HG02943 (cell line): ENCODE measurements at regions not wholly inside any gene's neighbourhood (a gene's known extent, or its start where the extent isn't known, plus 50 kb on each side); places are given as distances from the start of the nearest gene placed in this dataset.
"Not testable (repeated sequence)": the region's sequence is repeated elsewhere in the genome, so short reads cannot be mapped to it uniquely, and the experiment has no call there.

Experiments
- ATAC-seq: cut with Tn5 transposase; IDR thresholded peaks from one replicate; pipeline ENCODE4 v1.9.1; 2021; ENCODE audit warnings: mild to moderate bottlenecking, low read depth, moderate library complexity; ENCODE audit not compliant: unreplicated experiment

DNA sequence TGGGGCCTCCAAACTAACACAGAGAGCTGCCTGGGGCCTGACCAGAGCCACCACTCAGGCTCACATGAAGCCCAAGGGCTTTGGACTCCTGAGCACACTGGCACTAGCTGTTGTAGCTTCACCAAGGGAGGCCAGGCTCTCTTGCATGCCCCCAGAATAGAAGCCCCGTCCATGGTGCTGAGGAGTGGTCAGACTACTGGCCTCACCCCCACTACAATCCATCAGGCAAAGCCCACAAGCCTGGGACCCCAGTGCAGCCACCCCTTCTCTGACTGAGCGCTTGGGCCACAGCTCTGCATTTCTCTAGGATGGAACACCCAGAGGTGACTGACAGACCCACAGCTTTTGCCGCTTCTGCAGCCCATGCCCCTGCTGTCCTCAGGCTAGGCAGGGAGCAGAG is 180.8 kb downstream of the PYDC2 start:
- ATAC-seq: no peak

- ATAC-seq: no peak
Observed at GRCh38 chr3:191644291-191644690, 183.3 kb downstream of the PYDC2 start.

GRCh38 chr3:191646242-191646641 is 185.3 kb downstream of the PYDC2 start:
- ATAC-seq: no peak

- ATAC-seq: no peak
Observed at GRCh38 chr3:191648787-191649186, 187.8 kb downstream of the PYDC2 start.

DNA sequence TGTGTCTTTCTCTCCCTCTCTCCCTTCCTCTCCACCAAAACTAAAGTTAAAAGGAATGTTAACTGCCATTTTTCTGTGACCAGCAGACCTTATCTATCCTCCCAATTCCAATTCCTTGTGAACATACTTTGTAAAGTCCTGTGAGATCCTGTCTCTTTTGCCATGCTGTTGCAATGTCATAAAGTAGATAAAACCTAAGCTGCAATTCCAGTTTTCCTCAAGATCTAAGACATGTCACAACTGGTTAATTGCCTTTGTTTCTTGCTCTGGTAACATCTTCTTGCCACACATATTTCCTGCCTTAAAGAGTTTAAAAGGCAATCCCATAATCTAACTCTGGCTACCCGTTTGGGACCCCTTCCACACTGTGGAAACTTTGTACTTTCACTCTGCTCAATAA is 188.7 kb downstream of the PYDC2 start:
- no peak for ATAC-seq

DNA sequence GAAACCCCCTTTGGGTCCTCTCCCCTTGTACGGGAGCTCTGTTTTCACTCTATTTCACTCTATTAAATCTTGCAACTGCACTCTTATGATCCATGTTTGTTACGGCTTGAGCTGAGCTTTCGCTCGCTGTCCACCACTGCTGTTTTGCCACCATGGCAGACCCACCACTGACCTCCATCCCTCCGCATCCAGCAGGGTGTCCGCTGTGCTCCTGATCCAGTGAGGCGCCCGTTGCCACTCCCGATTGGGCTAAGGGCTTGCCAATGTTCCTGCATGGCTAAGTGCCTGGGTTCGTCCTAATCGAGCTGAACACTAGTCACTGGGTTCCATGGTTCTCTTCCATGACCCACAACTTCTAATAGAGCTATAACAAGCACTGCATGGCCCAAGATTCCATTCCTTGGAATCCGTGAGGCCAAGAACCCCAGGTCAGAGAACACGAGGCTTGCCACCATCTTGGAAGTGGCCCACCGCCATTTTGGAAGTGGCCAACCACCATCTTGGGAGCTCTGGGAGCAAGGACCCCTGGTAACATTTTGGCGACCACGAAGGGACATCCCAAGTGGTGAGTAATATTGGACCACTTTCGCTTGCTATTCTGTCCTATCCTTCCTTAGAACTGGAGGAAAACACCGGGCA is 197.9 kb downstream of the PYDC2 start:
- not testable (repeated sequence) for ATAC-seq

DNA sequence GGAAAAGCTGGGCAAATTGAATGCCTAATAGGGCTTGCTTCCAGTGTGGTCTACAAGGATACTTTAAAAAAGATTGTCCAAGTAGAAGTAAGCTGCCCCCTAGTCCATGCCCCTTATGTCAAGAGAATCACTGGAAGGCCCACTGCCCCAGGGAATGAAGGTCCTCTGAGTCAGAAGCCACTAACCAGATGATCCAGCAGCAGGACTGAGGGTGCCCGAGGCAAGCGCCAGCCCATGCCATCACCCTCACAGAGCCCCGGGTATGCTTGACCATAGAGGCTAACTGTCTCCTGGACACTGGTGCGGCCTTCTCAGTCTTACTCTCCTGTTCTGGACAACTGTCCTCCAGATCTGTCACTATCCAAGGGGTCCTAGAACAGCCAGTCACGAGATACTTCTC is 201.2 kb downstream of the PYDC2 start:
- not testable (repeated sequence) for ATAC-seq

- ATAC-seq: no peak
Observed at GRCh38 chr3:191680989-191681597, 220.1 kb downstream of the PYDC2 start.

GRCh38 chr3:191682961-191683360 is 222.0 kb downstream of the PYDC2 start:
- ATAC-seq: no peak

GRCh38 chr3:191686626-191687025 is 225.7 kb downstream of the PYDC2 start:
- ATAC-seq: no peak

- no peak for ATAC-seq
Observed at GRCh38 chr3:191688756-191689433, 227.9 kb downstream of the PYDC2 start.

- not testable (repeated sequence) for ATAC-seq
Observed at GRCh38 chr3:191691184-191691583, 230.2 kb downstream of the PYDC2 start.

DNA sequence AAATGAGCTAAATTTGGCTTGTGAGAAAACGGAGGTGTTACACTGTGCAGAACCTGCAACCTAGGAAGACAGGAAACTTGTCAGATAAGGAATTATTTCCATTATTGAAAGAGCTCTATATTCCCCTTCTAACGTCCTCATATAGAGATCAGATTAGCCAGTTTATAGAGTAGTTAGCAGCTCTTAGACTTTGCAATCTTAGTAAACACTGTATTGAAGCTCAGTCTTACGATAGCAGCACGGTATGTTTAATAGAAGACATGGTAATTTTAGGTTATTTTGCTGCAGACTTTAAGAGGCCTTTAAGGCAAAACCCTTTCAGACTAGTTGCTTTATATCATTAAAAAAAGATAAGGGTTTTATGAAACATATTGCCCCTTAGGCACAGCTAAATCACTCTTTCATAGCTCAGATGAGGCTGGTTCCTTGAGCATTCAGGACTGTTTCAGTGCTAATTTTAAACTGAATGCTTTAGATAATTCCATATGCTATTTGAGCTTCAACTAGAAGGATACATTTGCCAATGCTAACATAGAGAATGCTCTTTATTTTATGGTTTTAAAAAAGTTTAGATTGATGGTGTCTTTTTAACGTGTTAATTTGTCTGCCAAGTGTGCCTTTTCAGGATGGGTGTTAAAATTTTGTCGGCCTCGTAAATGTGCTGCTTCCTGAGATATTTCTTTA is 234.3 kb downstream of the PYDC2 start:
- ATAC-seq: no peak

DNA sequence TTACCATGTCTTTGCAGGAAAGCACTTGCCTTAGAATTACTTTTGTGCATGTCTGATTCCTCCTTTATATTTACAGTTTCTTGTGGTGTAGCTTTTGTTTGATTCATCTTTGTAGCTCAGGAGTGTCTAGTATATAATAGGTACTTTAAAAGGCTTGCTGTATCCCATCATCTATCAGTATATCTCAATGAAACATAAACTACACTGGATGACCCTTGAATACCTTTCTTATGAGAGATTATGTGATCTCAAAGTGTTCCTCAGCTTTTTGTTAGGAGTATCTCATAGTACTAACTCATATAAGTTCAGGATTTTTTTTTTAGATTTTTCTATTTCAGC is 234.8 kb downstream of the PYDC2 start:
- no peak for ATAC-seq

GRCh38 chr3:191696348-191696747 is 235.4 kb downstream of the PYDC2 start:
- no peak for ATAC-seq

DNA sequence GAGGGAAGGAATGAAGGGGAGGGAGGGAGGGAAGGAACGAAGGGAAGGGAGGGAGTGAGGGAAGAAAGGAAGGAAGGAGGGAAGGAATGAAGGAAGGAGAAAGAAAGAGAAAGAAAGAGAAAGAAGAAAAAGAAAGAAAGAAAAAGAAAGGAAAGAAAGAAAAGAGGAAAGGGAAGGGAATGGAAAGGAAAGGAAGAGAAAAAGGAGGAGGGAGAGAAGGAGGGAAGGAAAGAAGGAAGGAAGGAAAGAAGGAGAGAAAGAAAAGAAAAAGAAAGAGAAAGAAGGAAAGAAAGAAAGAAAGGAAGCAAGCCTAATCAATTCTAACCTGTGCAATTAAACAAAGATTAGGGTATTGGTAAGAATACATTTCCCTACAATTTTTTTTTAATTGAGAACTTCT is 238.6 kb downstream of the PYDC2 start:
- ATAC-seq: no peak

- no peak for ATAC-seq
Observed at GRCh38 chr3:191702121-191702520, 241.2 kb downstream of the PYDC2 start.

- ATAC-seq: no peak
Observed at GRCh38 chr3:191707817-191708216, 246.9 kb downstream of the PYDC2 start.

DNA sequence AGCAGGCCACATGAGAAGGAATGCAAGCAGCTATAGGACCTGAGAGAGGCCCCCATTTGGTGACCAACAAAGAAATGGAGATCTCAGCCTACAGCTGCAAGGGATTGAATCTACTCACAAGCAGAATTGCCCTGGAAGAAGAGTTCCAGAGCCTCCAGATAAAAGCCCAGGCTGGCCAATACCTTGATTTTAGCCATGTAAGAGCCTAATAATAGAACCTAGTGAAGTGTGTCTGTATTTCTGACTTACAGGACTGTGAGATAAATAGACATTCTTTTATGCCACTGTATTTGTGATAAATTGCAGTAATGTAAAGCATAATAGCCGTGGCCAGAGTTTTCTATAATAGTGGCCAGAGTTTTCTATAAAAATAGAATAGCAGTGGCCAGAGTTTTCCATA is 254.6 kb downstream of the PYDC2 start:
- ATAC-seq: no peak

- no peak for ATAC-seq
Observed at GRCh38 chr3:191721390-191721861, 260.5 kb downstream of the PYDC2 start.

DNA sequence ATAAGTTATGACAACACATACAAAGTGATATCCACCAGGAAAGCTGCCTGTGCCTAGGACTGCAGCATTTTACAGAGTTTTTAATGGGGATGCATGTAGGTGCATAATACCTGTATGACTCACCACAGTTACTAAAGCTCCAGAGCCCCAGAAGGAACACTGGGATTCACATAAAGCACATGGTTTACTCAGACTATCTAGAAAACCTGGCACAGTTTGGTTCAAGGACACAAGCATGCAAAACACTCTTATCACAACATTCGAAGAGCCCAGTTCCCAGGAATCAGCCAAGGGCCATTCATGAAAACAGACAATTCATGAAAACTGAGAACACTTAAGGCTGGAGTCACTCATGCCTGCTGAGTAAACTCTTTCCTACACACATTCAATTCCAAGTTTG is 261.0 kb downstream of the PYDC2 start:
- ATAC-seq: no peak
